ENCODE measurements at regions not wholly inside any gene's neighbourhood (a gene's known extent, or its start where the extent isn't known, plus 50 kb on each side); places are given as distances from the start of the nearest gene placed in this dataset.

DNA sequence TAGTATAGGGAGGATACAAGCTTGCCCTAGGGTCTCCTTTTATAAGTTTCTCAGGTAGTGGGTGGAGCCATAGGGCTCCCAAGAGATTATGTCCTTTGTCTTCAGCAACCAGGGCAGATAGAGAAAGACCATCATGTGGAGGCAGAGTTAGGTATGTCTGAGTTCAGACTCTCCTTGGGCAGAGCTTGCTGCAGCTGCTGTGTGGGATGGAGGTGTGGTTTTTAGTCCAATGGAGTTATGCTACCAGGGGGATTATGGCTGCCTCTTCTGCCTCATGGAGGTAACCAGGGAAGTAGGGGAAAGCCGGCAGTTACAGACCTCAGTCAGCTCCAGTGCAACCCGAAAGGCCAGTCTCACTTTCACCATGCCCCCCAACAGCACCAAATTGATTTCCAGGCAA is 220.5 kb downstream of the NECTIN3 start:
- TF ChIP-seq POLR2A (IDR thresholded peaks at IDR 0.05; ENCODE audit: low read length) (no peak), GATA1 (IDR thresholded peaks at IDR 0.05; ENCODE audit: low read depth, low read length) (no peak)

Data from erythroblast (primary cell).